HL-60 (cell line): ENCODE measurements at regions not wholly inside any gene's neighbourhood (a gene's known extent, or its start where the extent isn't known, plus 50 kb on each side); places are given as distances from the start of the nearest gene placed in this dataset.

Source experiments
- CTCF ChIP-seq: IDR thresholded peaks from one replicate; pipeline ENCODE4 v1.5.1; 2011; ENCODE audit warnings: low read length, control low read depth, inconsistent platforms; ENCODE audit not compliant: insufficient read depth
- POLR2AphosphoS5 ChIP-seq: IDR thresholded peaks from 2 replicates; pipeline ENCODE4 v1.6.1; 2012; ENCODE audit warnings: low read depth
- SPI1 ChIP-seq: IDR thresholded peaks from 2 replicates; pipeline ENCODE4 v1.6.1; 2012; ENCODE audit warnings: low read depth, mild to moderate bottlenecking, borderline replicate concordance

DNA sequence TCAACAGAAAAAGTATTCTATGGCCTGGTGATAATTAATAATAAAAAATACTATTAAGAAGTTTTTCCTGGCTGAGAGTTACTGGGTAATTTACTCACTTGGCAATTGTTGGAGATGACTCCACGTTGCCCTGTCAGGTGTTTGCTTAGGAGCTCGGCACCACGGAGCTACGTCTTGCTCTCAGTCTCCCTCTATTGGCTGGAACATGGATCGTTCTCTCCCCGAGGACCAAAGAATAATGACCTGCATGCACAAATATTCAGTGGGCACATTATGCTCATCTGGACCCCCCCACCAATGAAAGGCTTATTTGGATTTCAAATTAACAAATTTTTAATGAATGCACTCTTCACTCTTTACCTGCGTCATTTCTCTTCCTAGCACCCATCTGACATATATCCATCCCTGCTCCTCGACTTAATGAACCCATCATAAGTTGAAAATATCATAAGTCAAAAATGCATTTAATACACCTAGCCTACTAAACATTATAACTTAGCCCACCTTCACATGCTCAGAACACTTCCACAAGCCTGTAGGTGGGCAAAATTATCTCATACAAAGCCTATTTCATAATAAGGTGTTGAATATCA lies 71.0 kb upstream of the CD83 start:
- no peak for TF ChIP-seq SPI1
- no peak for TF ChIP-seq POLR2AphosphoS5
- TF ChIP-seq CTCF, result peak; percentile 35
